ENCODE measurements at regions not wholly inside any gene's neighbourhood (a gene's known extent, or its start where the extent isn't known, plus 50 kb on each side); places are given as distances from the start of the nearest gene placed in this dataset.

DNA sequence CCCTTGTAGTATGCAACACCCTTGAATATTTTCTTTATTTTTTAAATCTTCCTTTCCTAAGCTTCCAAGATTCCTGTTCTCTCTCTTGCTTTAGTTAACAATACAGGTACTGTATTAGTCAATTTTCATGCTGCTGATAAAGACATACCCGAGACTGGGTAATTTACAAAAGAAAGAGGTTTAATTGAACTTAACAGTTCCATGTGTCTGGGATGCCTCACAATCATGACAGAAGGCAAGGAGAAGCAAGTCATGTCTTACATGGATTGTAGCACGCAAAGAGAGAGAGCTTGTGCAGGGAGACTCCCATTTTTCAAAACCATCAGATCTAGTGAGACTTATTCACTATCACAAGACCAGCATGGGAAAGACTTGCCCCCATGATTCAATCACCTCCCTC is 1024.3 kb downstream of the PCDH9 start:
- ATAC-seq (no peak), DNase-seq (ENCODE audit: low read depth, low spot score) (no peak)
- Histone ChIP-seq H4K20me1 (ENCODE audit: insufficient read depth) (no peaks in the 10 kb centered on the region), H3K79me2 (ENCODE audit: insufficient read depth, low read length) (no peaks in the 10 kb centered on the region), H3K4me2 (ENCODE audit: low read length) (no peak overlapping the region), H3K9ac (ENCODE audit: low read length) (no peak overlapping the region), H2AFZ (ENCODE audit: low read depth, low read length, poor library complexity, severe bottlenecking) (no peak overlapping the region), H3K4me1 (ENCODE audit: control insufficient read depth in 1 of 2, insufficient read depth in 2 of 2, low read length in 2 of 2) (peaks cover 0 to 7% of the 10 kb centered on the region in 2 experiments; a peak in 2 of 4 replicates), H3K36me3 (ENCODE audit: control insufficient read depth in 1 of 2, insufficient read depth in 2 of 2, low read length in 2 of 2) (no peaks in the 10 kb centered on the region), H3K4me3 (replicated peaks in 1 of 2; ENCODE audit: low read depth in 1 of 2, low read length in 2 of 2) (no peak overlapping the region), H3K9me3 (ENCODE audit: control insufficient read depth in 1 of 2, insufficient read depth in 1 of 2, low read depth in 1 of 2, low read length in 2 of 2) (no peaks in the 10 kb centered on the region), H3K9me2 (ENCODE audit: insufficient read depth) (no peaks in the 10 kb centered on the region), H3K27me3 (ENCODE audit: insufficient read depth, low read length) (no peaks in the 10 kb centered on the region), H3K27ac (ENCODE audit: low read depth, low read length) (no peak overlapping the region)
- BruUV-seq (replicated peaks): no TSS peak
- intact Hi-C loops (cut with micrococcal nuclease): no loop called here
- POLR2A ChIA-PET: no interaction called here
- TF ChIP-seq FOSL1 (IDR thresholded peaks at IDR 0.05; ENCODE audit: low read depth) (no peak), EZH2 (IDR thresholded peaks at IDR 0.05) (no peak), TCF7L2 (IDR thresholded peaks at IDR 0.05; ENCODE audit: borderline replicate concordance, extremely low read depth, insufficient read depth, insufficient read length) (no peak), POLR2AphosphoS5 (IDR thresholded peaks at IDR 0.05; ENCODE audit: low read depth, low read length) (no peak), POLR2A (IDR thresholded peaks at IDR 0.05; ENCODE audit: borderline replicate concordance, extremely low read depth, insufficient read depth, insufficient read length) (no peak), SP1 (IDR thresholded peaks at IDR 0.05; ENCODE audit: low read depth) (no peak), CTCF (IDR thresholded peaks at IDR 0.05 in 2 of 3, conservative IDR thresholded peaks at IDR 0.05 in 1 of 3; ENCODE audit: borderline replicate concordance in 1 of 3, insufficient read depth in 1 of 3, low read depth in 2 of 3, low read length in 2 of 3) (no peak), CBX3 (IDR thresholded peaks at IDR 0.05; ENCODE audit: low read depth) (no peak), SIN3A (IDR thresholded peaks at IDR 0.05; ENCODE audit: low read depth) (no peak), EGR1 (IDR thresholded peaks at IDR 0.05; ENCODE audit: low read depth) (no peak), JUND (IDR thresholded peaks at IDR 0.05) (no peak), ZNF274 (IDR thresholded peaks at IDR 0.05; ENCODE audit: low read depth, low read length) (no peak), EZH2phosphoT487 (IDR thresholded peaks at IDR 0.05; ENCODE audit: borderline replicate concordance) (no peak), CEBPB (IDR thresholded peaks at IDR 0.05; ENCODE audit: low read depth) (no peak), YY1 (IDR thresholded peaks at IDR 0.05; ENCODE audit: extremely low read depth, insufficient replicate concordance, low read depth, low read length) (no peak), SRF (IDR thresholded peaks at IDR 0.05; ENCODE audit: low read depth) (no peak)
- TF ChIP-seq, protein P1, sequence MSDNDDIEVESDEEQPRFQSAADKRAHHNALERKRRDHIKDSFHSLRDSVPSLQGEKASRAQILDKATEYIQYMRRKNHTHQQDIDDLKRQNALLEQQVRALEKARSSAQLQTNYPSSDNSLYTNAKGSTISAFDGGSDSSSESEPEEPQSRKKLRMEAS (IDR thresholded peaks at IDR 0.05): no peak
- TF ChIP-seq, protein P2, sequence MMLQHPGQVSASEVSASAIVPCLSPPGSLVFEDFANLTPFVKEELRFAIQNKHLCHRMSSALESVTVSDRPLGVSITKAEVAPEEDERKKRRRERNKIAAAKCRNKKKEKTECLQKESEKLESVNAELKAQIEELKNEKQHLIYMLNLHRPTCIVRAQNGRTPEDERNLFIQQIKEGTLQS (IDR thresholded peaks at IDR 0.05): no peak
- TF ChIP-seq, protein P3, sequence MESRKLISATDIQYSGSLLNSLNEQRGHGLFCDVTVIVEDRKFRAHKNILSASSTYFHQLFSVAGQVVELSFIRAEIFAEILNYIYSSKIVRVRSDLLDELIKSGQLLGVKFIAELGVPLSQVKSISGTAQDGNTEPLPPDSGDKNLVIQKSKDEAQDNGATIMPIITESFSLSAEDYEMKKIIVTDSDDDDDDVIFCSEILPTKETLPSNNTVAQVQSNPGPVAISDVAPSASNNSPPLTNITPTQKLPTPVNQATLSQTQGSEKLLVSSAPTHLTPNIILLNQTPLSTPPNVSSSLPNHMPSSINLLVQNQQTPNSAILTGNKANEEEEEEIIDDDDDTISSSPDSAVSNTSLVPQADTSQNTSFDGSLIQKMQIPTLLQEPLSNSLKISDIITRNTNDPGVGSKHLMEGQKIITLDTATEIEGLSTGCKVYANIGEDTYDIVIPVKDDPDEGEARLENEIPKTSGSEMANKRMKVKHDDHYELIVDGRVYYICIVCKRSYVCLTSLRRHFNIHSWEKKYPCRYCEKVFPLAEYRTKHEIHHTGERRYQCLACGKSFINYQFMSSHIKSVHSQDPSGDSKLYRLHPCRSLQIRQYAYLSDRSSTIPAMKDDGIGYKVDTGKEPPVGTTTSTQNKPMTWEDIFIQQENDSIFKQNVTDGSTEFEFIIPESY (IDR thresholded peaks at IDR 0.05; ENCODE audit: extremely low read depth, insufficient replicate concordance, low read length): no peak
- RAD21 ChIA-PET (ENCODE audit: low non-redundant PET in 1 of 2, low total read pairs in 2 of 2, uncharacterized antibody in 2 of 2, unreplicated experiment in 2 of 2): no interaction called here
- CTCF ChIA-PET: no interaction called here

Measured in HCT116 (cell line).